Ishikawa (cell line): ENCODE measurements at regions not wholly inside any gene's neighbourhood (a gene's known extent, or its start where the extent isn't known, plus 50 kb on each side); places are given as distances from the start of the nearest gene placed in this dataset.

Source experiments
- CEBPB ChIP-seq: IDR thresholded peaks from 2 replicates; pipeline ENCODE4 v1.6.1; 2012
- CREB1 ChIP-seq: IDR thresholded peaks from 2 replicates; pipeline ENCODE4 v1.6.1; 2012; ENCODE audit warnings: low read depth
- EGR1 ChIP-seq: IDR thresholded peaks from 2 replicates; pipeline ENCODE4 v1.6.1; 2012
- EP300 ChIP-seq: IDR thresholded peaks from 2 replicates; pipeline ENCODE4 v1.6.1; 2012; ENCODE audit warnings: borderline replicate concordance
- FOXM1 ChIP-seq: IDR thresholded peaks from 2 replicates; pipeline ENCODE4 v1.6.1; 2012; ENCODE audit warnings: low read depth, borderline replicate concordance
- NFIC ChIP-seq: IDR thresholded peaks from 2 replicates; pipeline ENCODE4 v1.6.1; 2012
- RAD21 ChIP-seq: IDR thresholded peaks from 2 replicates; pipeline ENCODE4 v1.6.1; 2012; ENCODE audit warnings: low read depth
- TAF1 ChIP-seq: IDR thresholded peaks from 2 replicates; pipeline ENCODE4 v1.6.1; 2012; ENCODE audit warnings: low read depth, mild to moderate bottlenecking
- TCF12 ChIP-seq: IDR thresholded peaks from 2 replicates; pipeline ENCODE4 v1.6.1; 2012; ENCODE audit warnings: low read depth
- TEAD4 ChIP-seq: IDR thresholded peaks from 2 replicates; pipeline ENCODE4 v1.6.1; 2012
- YY1 ChIP-seq: IDR thresholded peaks from 2 replicates; pipeline ENCODE4 v1.6.1; 2012; ENCODE audit warnings: low read depth
- ZBTB7A ChIP-seq: IDR thresholded peaks from 2 replicates; pipeline ENCODE4 v1.6.1; 2012; ENCODE audit warnings: low read depth
- TF ChIP-seq, protein P1 (sequence below): IDR thresholded peaks from 2 replicates; pipeline ENCODE4 v1.6.1; 2012
- TF ChIP-seq, protein P2 (sequence below): IDR thresholded peaks from 2 replicates; pipeline ENCODE4 v1.6.1; 2012; ENCODE audit warnings: low read depth, mild to moderate bottlenecking
- TF ChIP-seq, protein P3 (sequence below): IDR thresholded peaks from 2 replicates; pipeline ENCODE4 v1.6.1; 2012

DNA sequence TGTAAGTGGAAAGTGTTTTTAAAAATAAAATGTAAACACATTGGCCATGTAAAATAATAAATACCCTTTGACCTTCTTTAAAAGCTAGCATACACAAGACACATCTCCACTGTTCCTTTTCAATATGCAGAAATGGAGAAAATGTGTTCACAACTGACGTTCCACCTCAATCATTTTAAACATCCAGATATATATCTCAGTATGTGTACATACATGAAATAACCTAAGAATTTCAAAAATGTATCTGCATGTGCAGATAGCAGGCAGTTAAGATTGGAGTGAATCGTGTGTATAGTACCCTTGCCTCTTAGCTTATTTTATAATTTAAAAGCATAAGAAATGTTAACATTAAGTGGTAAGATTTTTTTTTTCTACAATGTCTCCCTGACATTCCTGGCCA, 406.2 kb upstream of the FLRT2 start:
- TF ChIP-seq TCF12: no peak
- TF ChIP-seq NFIC: no peak
- TF ChIP-seq, protein P1, sequence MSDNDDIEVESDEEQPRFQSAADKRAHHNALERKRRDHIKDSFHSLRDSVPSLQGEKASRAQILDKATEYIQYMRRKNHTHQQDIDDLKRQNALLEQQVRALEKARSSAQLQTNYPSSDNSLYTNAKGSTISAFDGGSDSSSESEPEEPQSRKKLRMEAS: no peak
- TF ChIP-seq, protein P2, sequence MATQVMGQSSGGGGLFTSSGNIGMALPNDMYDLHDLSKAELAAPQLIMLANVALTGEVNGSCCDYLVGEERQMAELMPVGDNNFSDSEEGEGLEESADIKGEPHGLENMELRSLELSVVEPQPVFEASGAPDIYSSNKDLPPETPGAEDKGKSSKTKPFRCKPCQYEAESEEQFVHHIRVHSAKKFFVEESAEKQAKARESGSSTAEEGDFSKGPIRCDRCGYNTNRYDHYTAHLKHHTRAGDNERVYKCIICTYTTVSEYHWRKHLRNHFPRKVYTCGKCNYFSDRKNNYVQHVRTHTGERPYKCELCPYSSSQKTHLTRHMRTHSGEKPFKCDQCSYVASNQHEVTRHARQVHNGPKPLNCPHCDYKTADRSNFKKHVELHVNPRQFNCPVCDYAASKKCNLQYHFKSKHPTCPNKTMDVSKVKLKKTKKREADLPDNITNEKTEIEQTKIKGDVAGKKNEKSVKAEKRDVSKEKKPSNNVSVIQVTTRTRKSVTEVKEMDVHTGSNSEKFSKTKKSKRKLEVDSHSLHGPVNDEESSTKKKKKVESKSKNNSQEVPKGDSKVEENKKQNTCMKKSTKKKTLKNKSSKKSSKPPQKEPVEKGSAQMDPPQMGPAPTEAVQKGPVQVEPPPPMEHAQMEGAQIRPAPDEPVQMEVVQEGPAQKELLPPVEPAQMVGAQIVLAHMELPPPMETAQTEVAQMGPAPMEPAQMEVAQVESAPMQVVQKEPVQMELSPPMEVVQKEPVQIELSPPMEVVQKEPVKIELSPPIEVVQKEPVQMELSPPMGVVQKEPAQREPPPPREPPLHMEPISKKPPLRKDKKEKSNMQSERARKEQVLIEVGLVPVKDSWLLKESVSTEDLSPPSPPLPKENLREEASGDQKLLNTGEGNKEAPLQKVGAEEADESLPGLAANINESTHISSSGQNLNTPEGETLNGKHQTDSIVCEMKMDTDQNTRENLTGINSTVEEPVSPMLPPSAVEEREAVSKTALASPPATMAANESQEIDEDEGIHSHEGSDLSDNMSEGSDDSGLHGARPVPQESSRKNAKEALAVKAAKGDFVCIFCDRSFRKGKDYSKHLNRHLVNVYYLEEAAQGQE: no peak
- no peak for TF ChIP-seq YY1

DNA sequence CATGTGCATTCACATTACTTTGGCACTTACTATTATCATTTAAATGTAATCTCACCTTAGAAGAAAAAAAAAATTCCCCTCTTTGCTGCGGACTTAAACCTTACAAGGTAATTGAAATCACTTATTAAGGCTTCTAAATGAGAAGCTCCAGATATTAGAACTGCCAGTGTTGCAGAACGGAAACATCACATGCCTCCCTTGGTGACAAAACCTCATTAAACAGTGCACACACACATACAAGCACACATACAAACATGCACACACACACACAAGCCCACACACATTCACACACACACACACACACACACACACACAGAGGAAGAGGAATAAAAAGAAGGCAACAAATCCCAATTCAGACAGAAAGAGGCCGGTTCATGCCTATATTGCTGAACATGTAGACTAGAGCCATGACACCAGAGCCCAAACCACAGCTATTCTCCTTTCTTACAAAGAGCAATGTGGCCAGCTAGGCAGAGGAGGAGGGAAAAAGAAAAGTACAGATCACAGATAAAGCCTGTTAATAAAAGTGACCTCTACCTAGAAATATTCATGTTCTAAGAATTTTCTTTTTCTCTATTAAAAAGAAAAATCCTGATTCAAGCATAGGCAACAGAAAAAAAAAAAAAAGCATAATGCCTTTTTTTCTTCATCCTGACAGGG, 405.2 kb upstream of the FLRT2 start:
- no peak for TF ChIP-seq FOXM1
- TF ChIP-seq NFIC: no peak
- no peak for TF ChIP-seq YY1
- TF ChIP-seq, protein P1: no peak
- no peak for TF ChIP-seq RAD21
- no peak for TF ChIP-seq ZBTB7A
- TF ChIP-seq TEAD4: no peak
- no peak for TF ChIP-seq CREB1
- no peak for TF ChIP-seq EGR1

DNA sequence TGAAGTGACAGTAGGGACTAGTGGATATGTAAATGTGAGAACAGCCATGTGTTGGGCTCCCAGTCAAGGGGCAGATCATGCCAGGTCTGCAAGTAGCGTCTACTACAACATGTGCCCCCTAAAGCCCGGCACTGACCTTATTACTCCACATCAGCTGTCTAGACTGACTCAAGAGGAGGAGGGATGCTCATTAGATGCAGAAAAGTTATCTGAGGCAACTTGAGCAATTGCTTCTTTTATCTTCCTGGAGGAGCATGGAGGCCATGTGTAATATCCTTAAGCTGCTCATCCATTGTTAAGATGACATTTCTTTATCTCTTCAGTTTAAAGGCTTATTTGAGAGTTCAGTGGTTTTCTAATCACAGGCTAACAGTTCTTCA, 404.7 kb upstream of the FLRT2 start:
- TF ChIP-seq FOXM1 (no peak), YY1 (no peak), RAD21 (no peak), EGR1 (no peak), TAF1 (no peak), CEBPB (no peak), TCF12 (no peak), TEAD4 (no peak), ZBTB7A (no peak), CREB1 (no peak), NFIC (no peak), EP300 (no peak)
- TF ChIP-seq, protein P2: no peak
- TF ChIP-seq, protein P1: no peak

DNA sequence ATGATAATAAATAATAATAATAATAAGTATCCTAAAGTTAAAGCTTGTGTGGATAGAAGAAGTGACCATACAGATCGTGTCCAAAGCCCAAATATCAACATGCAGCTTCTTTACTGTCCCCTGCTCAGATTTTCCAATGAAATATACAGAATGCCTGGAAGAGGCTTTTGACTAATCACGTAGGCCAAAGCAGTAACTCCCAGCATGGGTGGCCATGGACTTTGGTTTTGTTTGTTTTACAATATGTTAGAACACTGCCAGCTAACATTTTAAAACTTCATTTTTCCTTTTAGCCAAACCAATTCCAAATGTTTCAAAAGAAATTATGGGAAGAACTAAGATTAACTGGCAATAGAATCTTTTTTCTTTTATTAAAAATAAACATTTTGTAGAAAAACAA, 400.0 kb upstream of the FLRT2 start:
- TF ChIP-seq EP300 (no peak), TAF1 (no peak), NFIC (no peak), CREB1 (no peak), CEBPB (no peak), RAD21 (no peak), ZBTB7A (no peak), TCF12 (no peak)
- TF ChIP-seq, protein P3, sequence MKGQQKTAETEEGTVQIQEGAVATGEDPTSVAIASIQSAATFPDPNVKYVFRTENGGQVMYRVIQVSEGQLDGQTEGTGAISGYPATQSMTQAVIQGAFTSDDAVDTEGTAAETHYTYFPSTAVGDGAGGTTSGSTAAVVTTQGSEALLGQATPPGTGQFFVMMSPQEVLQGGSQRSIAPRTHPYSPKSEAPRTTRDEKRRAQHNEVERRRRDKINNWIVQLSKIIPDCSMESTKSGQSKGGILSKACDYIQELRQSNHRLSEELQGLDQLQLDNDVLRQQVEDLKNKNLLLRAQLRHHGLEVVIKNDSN: no peak

DNA sequence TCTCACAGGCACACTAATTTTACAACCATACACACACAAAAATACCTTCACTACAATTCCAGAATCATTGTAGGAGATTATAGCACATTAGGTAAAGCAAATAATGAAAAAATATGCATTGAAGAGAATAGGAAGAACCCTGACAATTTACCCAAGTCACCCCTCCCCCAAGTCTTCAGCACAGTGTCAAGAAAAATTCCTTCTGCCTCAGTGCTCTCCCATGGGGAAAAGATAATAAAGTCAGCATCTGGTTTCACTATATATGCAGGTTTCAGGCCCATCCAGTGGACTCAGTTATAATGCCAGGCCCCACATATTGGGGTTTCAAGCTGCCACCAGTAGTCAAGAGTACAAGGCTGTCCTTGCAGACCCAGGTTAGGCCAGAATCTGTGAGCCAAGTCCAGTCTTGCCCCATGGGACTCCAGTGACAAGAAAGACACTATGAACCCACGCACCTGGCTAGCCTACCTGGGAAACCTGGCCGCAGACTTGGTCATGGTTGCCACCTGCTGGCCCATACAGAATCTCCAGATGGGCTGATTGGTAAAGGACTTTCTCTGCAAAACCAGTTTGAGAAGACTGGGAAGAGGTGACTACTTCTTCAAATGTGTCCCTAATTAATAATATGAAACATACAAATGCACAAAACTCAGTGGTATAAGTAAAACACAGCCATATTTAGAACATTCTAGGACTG, 398.6 kb upstream of the FLRT2 start:
- TF ChIP-seq, protein P3: no peak
- TF ChIP-seq TEAD4: no peak
- TF ChIP-seq, protein P2: no peak
- TF ChIP-seq RAD21: peak; percentile 42
- TF ChIP-seq CEBPB: no peak
- no peak for TF ChIP-seq TCF12
- no peak for TF ChIP-seq YY1
